BLaER1 (cell line): ENCODE measurements at regions not wholly inside any gene's neighbourhood (a gene's known extent, or its start where the extent isn't known, plus 50 kb on each side); places are given as distances from the start of the nearest gene placed in this dataset.

ENCODE experiments used
- H3K27ac ChIP-seq: shearing (Covaris generic); formaldehyde crosslinking; 2 replicates; pipeline ENCODE4 v1.8.1; 2022
- H3K27me3 ChIP-seq: shearing (Covaris generic); formaldehyde crosslinking; 2 replicates; pipeline ENCODE4 v1.8.1; 2022
- H3K36me3 ChIP-seq: shearing (Covaris generic); formaldehyde crosslinking; 2 replicates; pipeline ENCODE4 v1.8.1; 2022
- H3K4me1 ChIP-seq: shearing (Covaris generic); formaldehyde crosslinking; 2 replicates; pipeline ENCODE4 v1.8.1; 2022
- H3K4me2 ChIP-seq: shearing (Covaris generic); formaldehyde crosslinking; 2 replicates; pipeline ENCODE4 v1.8.1; 2022
- H3K4me3 ChIP-seq: shearing (Covaris generic); formaldehyde crosslinking; 2 replicates; pipeline ENCODE4 v1.8.1; 2022
- H3K9ac ChIP-seq: shearing (Covaris generic); formaldehyde crosslinking; 2 replicates; pipeline ENCODE4 v1.8.1; 2022
- H3K9me3 ChIP-seq: shearing (Covaris generic); formaldehyde crosslinking; 2 replicates; pipeline ENCODE4 v1.8.1; 2022
- H4K20me1 ChIP-seq: shearing (Covaris generic); formaldehyde crosslinking; 2 replicates; pipeline ENCODE4 v1.8.1; 2022
- Cebpa-rat ChIP-seq: shearing (Covaris generic); IDR thresholded peaks from 2 replicates; pipeline ENCODE4 v1.8.1; 2022

DNA sequence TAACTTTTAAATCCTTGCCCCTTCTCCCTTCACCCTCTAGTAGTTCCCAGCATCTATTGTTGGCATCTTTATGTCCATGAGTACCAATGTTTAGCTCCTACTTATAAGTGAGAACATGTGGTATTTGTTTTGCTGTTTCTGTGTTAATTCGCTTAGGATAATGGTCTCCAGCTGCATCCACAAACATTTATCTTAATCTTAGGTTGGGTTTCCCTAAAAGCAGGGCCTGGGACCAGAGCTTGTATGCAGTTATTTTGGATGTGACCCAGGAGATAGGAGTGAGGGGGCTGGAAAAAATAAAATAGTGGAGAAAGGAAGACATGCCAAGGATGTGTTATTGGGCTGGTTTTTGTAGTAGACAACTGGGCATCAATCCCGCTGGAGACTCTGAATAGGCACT lies 571.8 kb downstream of the CCSER2 start:
- no peak for TF ChIP-seq Cebpa-rat
- H3K4me3 ChIP-seq: no peak overlapping the region
- H3K9me3 ChIP-seq: no peaks in the 10 kb centered on the region
- H3K27ac ChIP-seq: no peak overlapping the region
- no peaks in the 10 kb centered on the region for H3K27me3 ChIP-seq
- no peak overlapping the region for H3K9ac ChIP-seq
- no peak overlapping the region for H3K4me2 ChIP-seq
- H3K4me1 ChIP-seq: no peaks in the 10 kb centered on the region
- no peaks in the 10 kb centered on the region for H4K20me1 ChIP-seq
- H3K36me3 ChIP-seq: no peaks in the 10 kb centered on the region

DNA sequence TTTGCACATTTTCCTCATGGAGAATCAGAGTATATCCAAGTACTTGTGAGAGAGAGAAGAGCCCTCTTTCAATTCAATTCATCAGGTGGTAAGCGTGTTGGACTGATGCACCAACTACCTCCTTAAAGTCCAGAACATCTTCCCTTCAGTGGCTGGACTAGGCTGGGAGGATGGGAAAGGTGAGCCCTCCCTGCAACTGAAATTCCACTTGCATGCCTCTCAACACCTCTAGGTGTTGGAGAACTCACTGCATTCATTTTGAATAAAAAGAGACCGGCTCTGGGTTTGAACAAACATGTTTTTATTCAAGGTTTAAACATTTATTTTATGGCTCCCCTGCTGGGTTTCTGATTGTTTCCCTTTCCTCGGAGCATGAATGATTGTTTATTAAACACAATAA lies 573.5 kb downstream of the CCSER2 start:
- H3K36me3 ChIP-seq: no peaks in the 10 kb centered on the region
- no peak overlapping the region for H3K4me3 ChIP-seq
- no peaks in the 10 kb centered on the region for H3K9me3 ChIP-seq
- no peak overlapping the region for H3K27ac ChIP-seq
- no peak for TF ChIP-seq Cebpa-rat
- H3K9ac ChIP-seq: no peak overlapping the region
- no peaks in the 10 kb centered on the region for H3K27me3 ChIP-seq
- no peaks in the 10 kb centered on the region for H4K20me1 ChIP-seq
- no peaks in the 10 kb centered on the region for H3K4me1 ChIP-seq
- no peak overlapping the region for H3K4me2 ChIP-seq

GRCh38 chr10:84902553-84902952 lies 574.2 kb downstream of the CCSER2 start:
- Histone ChIP-seq H3K4me3 (no peak overlapping the region), H3K4me1 (no peaks in the 10 kb centered on the region), H4K20me1 (no peaks in the 10 kb centered on the region), H3K27me3 (no peaks in the 10 kb centered on the region), H3K9me3 (no peaks in the 10 kb centered on the region), H3K36me3 (no peaks in the 10 kb centered on the region), H3K27ac (no peak overlapping the region), H3K4me2 (no peak overlapping the region), H3K9ac (no peak overlapping the region)
- no peak for TF ChIP-seq Cebpa-rat

GRCh38 chr10:84903320-84903719 lies 574.9 kb downstream of the CCSER2 start:
- H3K27me3 ChIP-seq: no peaks in the 10 kb centered on the region
- no peaks in the 10 kb centered on the region for H3K36me3 ChIP-seq
- no peak overlapping the region for H3K27ac ChIP-seq
- H3K4me1 ChIP-seq: no peaks in the 10 kb centered on the region
- H3K4me3 ChIP-seq: no peak overlapping the region
- H3K4me2 ChIP-seq: no peak overlapping the region
- no peak for TF ChIP-seq Cebpa-rat
- no peaks in the 10 kb centered on the region for H3K9me3 ChIP-seq
- H3K9ac ChIP-seq: no peak overlapping the region
- no peaks in the 10 kb centered on the region for H4K20me1 ChIP-seq

GRCh38 chr10:84907461-84908009 lies 579.1 kb downstream of the CCSER2 start:
- Histone ChIP-seq H3K27me3 (no peaks in the 10 kb centered on the region), H3K4me3 (no peak overlapping the region), H3K9ac (no peak overlapping the region), H3K36me3 (no peaks in the 10 kb centered on the region), H3K9me3 (no peaks in the 10 kb centered on the region), H3K4me2 (no peak overlapping the region), H3K27ac (no peak overlapping the region), H4K20me1 (no peaks in the 10 kb centered on the region), H3K4me1 (no peaks in the 10 kb centered on the region)
- TF ChIP-seq Cebpa-rat: no peak

DNA sequence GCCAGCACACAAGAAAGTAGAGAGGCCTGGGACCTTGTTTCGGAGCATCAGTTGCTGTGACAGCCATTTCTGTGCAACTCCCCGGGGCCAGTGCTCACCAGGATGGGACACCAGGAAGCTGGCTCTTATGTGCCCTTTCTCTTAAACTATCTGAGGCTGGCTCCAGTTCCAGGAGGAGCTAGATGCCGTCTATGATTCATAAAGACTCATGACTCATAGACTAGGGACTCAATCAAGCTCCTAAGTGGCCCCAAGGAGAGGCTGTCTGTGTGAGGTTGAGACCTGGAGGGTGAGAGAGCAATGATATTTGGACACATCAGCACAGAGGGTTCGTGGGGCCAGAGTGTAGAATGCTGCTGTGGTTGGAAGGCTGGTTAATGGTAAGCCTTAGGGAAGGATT lies 580.1 kb downstream of the CCSER2 start:
- no peaks in the 10 kb centered on the region for H3K27me3 ChIP-seq
- H3K4me3 ChIP-seq: no peak overlapping the region
- H3K9me3 ChIP-seq: no peaks in the 10 kb centered on the region
- no peak overlapping the region for H3K9ac ChIP-seq
- no peak overlapping the region for H3K27ac ChIP-seq
- no peaks in the 10 kb centered on the region for H3K36me3 ChIP-seq
- H3K4me1 ChIP-seq: no peaks in the 10 kb centered on the region
- H4K20me1 ChIP-seq: no peaks in the 10 kb centered on the region
- no peak for TF ChIP-seq Cebpa-rat
- no peak overlapping the region for H3K4me2 ChIP-seq

GRCh38 chr10:84921701-84922100 lies 593.3 kb downstream of the CCSER2 start:
- Histone ChIP-seq H3K9ac (no peak overlapping the region), H3K27me3 (no peaks in the 10 kb centered on the region), H3K9me3 (peaks cover 5% of the 10 kb centered on the region), H3K27ac (no peak overlapping the region), H3K4me2 (no peak overlapping the region), H3K36me3 (no peaks in the 10 kb centered on the region), H4K20me1 (no peaks in the 10 kb centered on the region), H3K4me1 (no peaks in the 10 kb centered on the region), H3K4me3 (no peak overlapping the region)
- no peak for TF ChIP-seq Cebpa-rat

GRCh38 chr10:84924131-84924530 lies 595.7 kb downstream of the CCSER2 start:
- Histone ChIP-seq H3K27ac (no peak overlapping the region), H3K36me3 (no peaks in the 10 kb centered on the region)

DNA sequence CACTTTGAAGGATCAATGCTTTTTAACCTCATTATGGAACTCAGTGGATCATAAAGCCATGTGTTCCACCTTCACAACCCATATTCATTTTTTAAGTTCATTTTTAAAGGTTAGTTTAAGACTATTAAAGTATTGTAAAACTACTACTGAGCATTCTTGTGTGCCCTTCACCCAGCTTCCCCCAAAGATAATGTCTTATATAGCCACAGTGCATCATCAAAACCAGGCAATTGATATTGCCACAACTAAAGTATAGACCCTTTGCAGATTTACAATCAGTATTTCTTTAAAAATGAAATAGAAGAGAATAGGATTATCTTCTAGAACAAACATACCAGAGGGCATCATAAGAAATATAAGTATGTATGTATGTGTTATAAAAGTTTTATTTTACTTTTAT lies 597.1 kb downstream of the CCSER2 start:
- Histone ChIP-seq H3K4me1 (no peaks in the 10 kb centered on the region), H3K9me3 (no peaks in the 10 kb centered on the region), H3K27me3 (no peaks in the 10 kb centered on the region)

More at GRCh38 chr10:84924131-84924530, 595.7 kb downstream of the CCSER2 start:
- no peak overlapping the region for H3K9ac ChIP-seq
- no peak for TF ChIP-seq Cebpa-rat
- H3K9me3 ChIP-seq: peaks cover 2% of the 10 kb centered on the region
- no peak overlapping the region for H3K4me2 ChIP-seq
- no peak overlapping the region for H3K4me3 ChIP-seq
- no peaks in the 10 kb centered on the region for H3K4me1 ChIP-seq
- no peaks in the 10 kb centered on the region for H3K27me3 ChIP-seq
- no peaks in the 10 kb centered on the region for H4K20me1 ChIP-seq

GRCh38 chr10:84933402-84933801 lies 605.0 kb downstream of the CCSER2 start:
- no peak overlapping the region for H3K27ac ChIP-seq
- H3K4me2 ChIP-seq: no peak overlapping the region
- no peak for TF ChIP-seq Cebpa-rat

More for the DNA sequence above, 597.1 kb downstream of the CCSER2 start:
- no peak for TF ChIP-seq Cebpa-rat
- H3K9ac ChIP-seq: no peak overlapping the region
- no peak overlapping the region for H3K27ac ChIP-seq
- H4K20me1 ChIP-seq: no peaks in the 10 kb centered on the region
- no peak overlapping the region for H3K4me2 ChIP-seq
- H3K4me3 ChIP-seq: no peak overlapping the region
- H3K36me3 ChIP-seq: no peaks in the 10 kb centered on the region

GRCh38 chr10:84935772-84936171 lies 607.4 kb downstream of the CCSER2 start:
- Histone ChIP-seq H3K4me1 (peaks cover 34% of the 10 kb centered on the region), H3K4me3 (no peak overlapping the region), H3K9me3 (no peaks in the 10 kb centered on the region), H3K36me3 (no peaks in the 10 kb centered on the region), H3K9ac (no peak overlapping the region), H3K27ac (no peak overlapping the region), H4K20me1 (no peaks in the 10 kb centered on the region), H3K4me2 (no peak overlapping the region), H3K27me3 (no peaks in the 10 kb centered on the region)
- no peak for TF ChIP-seq Cebpa-rat

More at GRCh38 chr10:84933402-84933801, 605.0 kb downstream of the CCSER2 start:
- Histone ChIP-seq H3K4me3 (no peak overlapping the region), H3K9me3 (no peaks in the 10 kb centered on the region), H3K27me3 (no peaks in the 10 kb centered on the region), H3K4me1 (peaks cover 14% of the 10 kb centered on the region), H3K9ac (no peak overlapping the region), H3K36me3 (no peaks in the 10 kb centered on the region), H4K20me1 (no peaks in the 10 kb centered on the region)
